Suprapubic skin (tissue), 4 donors: ENCODE measurements at regions not wholly inside any gene's neighbourhood (a gene's known extent, or its start where the extent isn't known, plus 50 kb on each side); places are given as distances from the start of the nearest gene placed in this dataset.

Experiments
- DNase-seq, 2 donors: peaks; one replicate each; pipeline ENCODE4 v3.0.0-alpha.2; 2019; ENCODE audit warnings: low spot score in 2 of 2
- H3K27ac ChIP-seq: fragments of 200-600 bp; sonication (generic); one replicate; pipeline ENCODE4 v1.5.1; 2019
- H3K27me3 ChIP-seq: fragments of 200-600 bp; sonication (generic); one replicate; pipeline ENCODE4 v1.5.1; 2019
- H3K36me3 ChIP-seq: fragments of 200-600 bp; sonication (generic); one replicate; pipeline ENCODE4 v1.5.1; 2019
- H3K4me1 ChIP-seq: fragments of 200-600 bp; sonication (generic); one replicate; pipeline ENCODE4 v1.5.1; 2019
- H3K4me3 ChIP-seq: fragments of 200-600 bp; sonication (generic); one replicate; pipeline ENCODE4 v1.5.1; 2019; ENCODE audit warnings: mild to moderate bottlenecking
- H3K9me3 ChIP-seq: fragments of 200-600 bp; sonication (generic); one replicate; pipeline ENCODE4 v1.5.1; 2019
- CTCF ChIP-seq, 2 donors: fragments of 200-600 bp in 1 of 2; fragments of 450-650 bp in 1 of 2; sonication (generic) in 1 of 2; IDR thresholded peaks; one replicate each; pipeline ENCODE4 v1.5.1; 2016 to 2019; ENCODE audit warnings: antibody characterized with exemption in 2 of 2, mild to moderate bottlenecking in 1 of 2, moderate library complexity in 1 of 2
- EP300 ChIP-seq: sonication (generic); formaldehyde crosslinking; IDR thresholded peaks from one replicate; pipeline ENCODE4 v1.6.1; 2017; ENCODE audit warnings: antibody characterized with exemption
- POLR2A ChIP-seq, 2 donors: fragments of 450-650 bp; IDR thresholded peaks; one replicate each; pipeline ENCODE4 v1.6.1; 2017; ENCODE audit warnings: antibody characterized with exemption in 2 of 2, mild to moderate bottlenecking in 2 of 2, moderate library complexity in 2 of 2
- POLR2AphosphoS5 ChIP-seq, 3 donors: sonication (generic); formaldehyde crosslinking; IDR thresholded peaks; one replicate each; pipeline ENCODE4 v1.6.1; 2017; ENCODE audit warnings: antibody characterized with exemption in 3 of 3
- WGBS: methylation state at CpG from one replicate; pipeline ENCODE4 v1.1.5; 2018; 5-methylcytosine and 5-hydroxymethylcytosine counted together

DNA sequence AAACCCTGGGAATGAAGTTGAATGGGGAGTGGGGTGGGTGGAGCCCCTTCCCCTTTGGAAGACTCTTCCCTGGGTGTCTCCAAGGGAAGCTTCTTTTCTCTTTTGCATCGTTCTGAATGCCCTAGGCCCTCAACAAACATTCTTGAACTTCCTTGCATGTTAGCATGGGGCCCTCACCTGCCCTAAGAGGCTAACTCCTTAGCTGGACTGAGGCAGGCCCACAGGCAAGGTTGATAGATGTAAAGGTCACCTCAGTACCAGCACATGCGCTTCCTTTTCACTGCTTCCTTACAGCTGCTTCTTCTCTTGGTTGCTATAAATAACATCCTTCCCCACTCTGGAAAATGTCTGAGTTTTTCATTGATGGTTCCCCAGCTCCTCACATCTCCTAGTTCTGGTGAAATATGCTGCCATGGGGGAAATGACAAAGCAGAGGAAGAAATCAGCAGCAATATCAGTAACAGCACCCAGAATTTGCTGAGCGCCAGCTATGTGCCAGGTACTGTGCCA is 160.6 kb upstream of the FRMD6 start:
- Histone ChIP-seq H3K36me3 (no peaks in the 10 kb centered on the region), H3K4me1 (peaks cover 16% of the 10 kb centered on the region), H3K4me3 (peak overlapping the region; percentile 30), H3K27me3 (no peaks in the 10 kb centered on the region), H3K9me3 (no peaks in the 10 kb centered on the region), H3K27ac (peak overlapping the region; percentile 74)
- DNase-seq = no peak
- 60% methylated on average over 3 of the region's 3 CpGs for WGBS
- no peak for TF ChIP-seq POLR2A (IDR thresholded peaks at IDR 0.05)
- no peak for TF ChIP-seq EP300
- no peak for TF ChIP-seq POLR2AphosphoS5 (IDR thresholded peaks at IDR 0.05)
- no peak for TF ChIP-seq CTCF (IDR thresholded peaks at IDR 0.05)

DNA sequence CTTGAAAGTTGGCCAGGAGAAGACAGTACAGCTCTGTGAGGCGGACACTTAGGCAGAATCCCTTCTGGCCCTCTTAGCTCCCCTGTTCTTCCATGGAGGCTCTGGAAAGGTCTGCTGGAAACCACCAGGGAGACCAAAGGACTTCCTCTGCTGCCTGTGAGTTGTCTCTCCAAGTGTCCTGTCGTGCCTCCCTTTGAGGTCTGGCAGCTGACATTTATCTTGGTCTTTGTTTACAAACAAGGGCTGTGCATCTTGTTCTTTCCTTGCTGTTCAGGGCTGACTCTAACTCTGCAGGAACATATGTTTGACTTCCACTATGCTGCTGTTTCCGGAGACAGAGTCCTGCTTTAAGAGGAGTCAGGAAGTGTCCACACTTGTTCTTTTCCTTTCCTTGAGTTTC is 159.9 kb upstream of the FRMD6 start:
- Histone ChIP-seq H3K4me1 (peaks cover 16% of the 10 kb centered on the region), H3K36me3 (no peaks in the 10 kb centered on the region), H3K4me3 (no peak overlapping the region), H3K27ac (no peak overlapping the region), H3K9me3 (no peaks in the 10 kb centered on the region), H3K27me3 (no peaks in the 10 kb centered on the region)
- TF ChIP-seq EP300 = no peak
- no peak for TF ChIP-seq POLR2A (IDR thresholded peaks at IDR 0.05)
- no peak for TF ChIP-seq CTCF (IDR thresholded peaks at IDR 0.05)
- no peak for TF ChIP-seq POLR2AphosphoS5 (IDR thresholded peaks at IDR 0.05)
- DNase-seq = no peak
- 64% methylated on average over 3 of the region's 3 CpGs for WGBS

DNA sequence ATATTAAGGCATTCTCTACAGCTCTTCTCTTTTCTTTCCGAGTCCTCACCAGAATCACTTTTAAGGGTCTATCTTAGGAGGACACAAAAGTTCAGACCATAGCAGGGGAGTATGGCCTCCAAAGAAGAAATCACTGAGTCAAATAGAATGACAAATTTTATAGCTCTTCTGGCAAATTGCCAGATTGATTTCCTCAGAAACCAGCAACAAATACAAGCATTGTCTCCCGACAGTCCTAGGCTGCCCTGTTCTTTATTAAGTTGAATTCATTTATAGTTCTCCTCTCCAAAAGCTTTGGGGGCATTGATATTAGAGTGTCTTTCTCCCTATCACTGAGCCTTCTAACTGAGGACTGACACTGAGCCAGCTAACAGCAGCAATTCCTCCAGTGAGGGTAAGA is 156.4 kb upstream of the FRMD6 start:
- Histone ChIP-seq H3K27me3 (no peaks in the 10 kb centered on the region), H3K27ac (no peak overlapping the region), H3K4me3 (no peak overlapping the region), H3K9me3 (no peaks in the 10 kb centered on the region), H3K36me3 (no peaks in the 10 kb centered on the region), H3K4me1 (peaks cover 29% of the 10 kb centered on the region)
- 76% methylated on average over 2 of the region's 2 CpGs for WGBS
- DNase-seq = no peak
- no peak for TF ChIP-seq EP300
- TF ChIP-seq POLR2A (IDR thresholded peaks at IDR 0.05) = no peak
- no peak for TF ChIP-seq POLR2AphosphoS5 (IDR thresholded peaks at IDR 0.05)
- TF ChIP-seq CTCF (IDR thresholded peaks at IDR 0.05) = no peak

DNA sequence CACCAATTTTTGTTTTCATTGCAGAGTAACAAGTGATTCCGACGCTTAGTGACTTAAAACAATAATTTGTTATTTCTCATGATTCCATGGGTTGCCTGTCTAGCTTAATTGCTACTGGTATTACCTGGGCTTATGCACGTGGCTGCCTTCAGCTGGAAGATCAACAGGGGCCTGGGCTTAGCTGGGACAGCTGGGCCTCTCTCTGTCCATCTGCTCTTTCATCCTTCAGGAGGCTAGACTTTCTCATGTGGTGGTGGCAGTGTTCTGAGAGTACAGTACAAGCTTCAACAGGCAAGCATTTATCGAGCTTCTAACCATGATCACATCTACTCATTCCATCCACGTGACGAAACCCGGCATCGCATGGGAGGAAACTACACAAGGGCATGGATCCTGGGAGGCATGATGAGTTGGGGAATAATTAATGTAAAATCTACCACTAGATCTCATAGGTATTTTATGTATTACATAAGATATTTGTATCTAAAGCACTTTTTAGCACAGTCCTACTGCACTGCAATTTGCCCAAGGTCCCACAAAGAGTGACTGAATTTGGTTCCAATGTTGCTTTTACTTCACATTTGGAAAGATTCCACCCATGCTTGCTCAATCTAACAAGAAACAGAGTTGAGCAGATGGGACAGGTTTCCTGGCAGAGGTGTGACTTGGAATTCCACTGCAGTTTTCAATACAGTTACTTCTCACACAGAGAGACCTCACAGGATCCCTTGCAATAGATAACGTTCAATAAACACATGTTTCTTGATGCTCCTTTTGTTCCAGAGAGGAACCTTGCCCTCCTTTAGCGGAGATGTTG is 153.1 kb upstream of the FRMD6 start:
- no peak overlapping the region for H3K4me3 ChIP-seq
- H3K36me3 ChIP-seq = no peaks in the 10 kb centered on the region
- WGBS = 57% methylated on average over 10 of the region's 10 CpGs
- DNase-seq = no peak
- no peak for TF ChIP-seq CTCF (IDR thresholded peaks at IDR 0.05)
- TF ChIP-seq EP300 = no peak
- TF ChIP-seq POLR2AphosphoS5 (IDR thresholded peaks at IDR 0.05) = peak in 1 of 3 donors; percentile 10
- no peak for TF ChIP-seq POLR2A (IDR thresholded peaks at IDR 0.05)
- H3K27me3 ChIP-seq = no peaks in the 10 kb centered on the region
- H3K4me1 ChIP-seq = peaks cover 20% of the 10 kb centered on the region
- H3K9me3 ChIP-seq = no peaks in the 10 kb centered on the region
- peak overlapping the region; percentile 30 for H3K27ac ChIP-seq

- no peak for DNase-seq
- no peaks in the 10 kb centered on the region for H3K9me3 ChIP-seq
- no peak overlapping the region for H3K27ac ChIP-seq
- H3K4me1 ChIP-seq = peaks cover 20% of the 10 kb centered on the region
- no peaks in the 10 kb centered on the region for H3K27me3 ChIP-seq
- no peak overlapping the region for H3K4me3 ChIP-seq
- no peaks in the 10 kb centered on the region for H3K36me3 ChIP-seq
- TF ChIP-seq POLR2AphosphoS5 (IDR thresholded peaks at IDR 0.05) (no peak), EP300 (no peak), CTCF (IDR thresholded peaks at IDR 0.05) (no peak), POLR2A (IDR thresholded peaks at IDR 0.05) (no peak)
- 41% methylated on average over 1 of the region's 1 CpG for WGBS
Measured at GRCh38 chr14:51500776-51501175, 150.9 kb upstream of the FRMD6 start.
